ENCODE measurements at regions not wholly inside any gene's neighbourhood (a gene's known extent, or its start where the extent isn't known, plus 50 kb on each side); places are given as distances from the start of the nearest gene placed in this dataset.

DNA sequence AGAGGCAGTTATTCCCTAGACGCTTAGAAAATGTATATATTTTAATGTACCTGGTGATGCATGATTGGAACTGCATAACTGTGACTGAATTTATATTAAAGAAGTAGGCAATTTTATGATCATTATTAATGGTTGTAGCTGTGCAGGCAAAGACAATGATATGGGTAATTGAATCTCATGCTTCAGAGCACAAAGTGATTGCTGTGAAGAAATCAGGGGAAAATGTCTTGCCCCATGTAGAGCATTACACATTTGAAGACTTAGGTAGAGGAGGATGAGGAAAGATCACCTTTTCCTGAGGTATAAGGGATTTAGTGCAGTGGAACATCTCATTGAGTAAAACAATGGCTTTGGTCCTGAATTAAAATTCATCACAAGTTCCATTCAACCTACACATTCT is 246.8 kb upstream of the DCC start:
- TF ChIP-seq RELA (CRISPR knock-in tag; IDR thresholded peaks at IDR 0.05): no peak
- TF ChIP-seq, protein P1, sequence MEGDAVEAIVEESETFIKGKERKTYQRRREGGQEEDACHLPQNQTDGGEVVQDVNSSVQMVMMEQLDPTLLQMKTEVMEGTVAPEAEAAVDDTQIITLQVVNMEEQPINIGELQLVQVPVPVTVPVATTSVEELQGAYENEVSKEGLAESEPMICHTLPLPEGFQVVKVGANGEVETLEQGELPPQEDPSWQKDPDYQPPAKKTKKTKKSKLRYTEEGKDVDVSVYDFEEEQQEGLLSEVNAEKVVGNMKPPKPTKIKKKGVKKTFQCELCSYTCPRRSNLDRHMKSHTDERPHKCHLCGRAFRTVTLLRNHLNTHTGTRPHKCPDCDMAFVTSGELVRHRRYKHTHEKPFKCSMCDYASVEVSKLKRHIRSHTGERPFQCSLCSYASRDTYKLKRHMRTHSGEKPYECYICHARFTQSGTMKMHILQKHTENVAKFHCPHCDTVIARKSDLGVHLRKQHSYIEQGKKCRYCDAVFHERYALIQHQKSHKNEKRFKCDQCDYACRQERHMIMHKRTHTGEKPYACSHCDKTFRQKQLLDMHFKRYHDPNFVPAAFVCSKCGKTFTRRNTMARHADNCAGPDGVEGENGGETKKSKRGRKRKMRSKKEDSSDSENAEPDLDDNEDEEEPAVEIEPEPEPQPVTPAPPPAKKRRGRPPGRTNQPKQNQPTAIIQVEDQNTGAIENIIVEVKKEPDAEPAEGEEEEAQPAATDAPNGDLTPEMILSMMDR (CRISPR knock-in tag; IDR thresholded peaks at IDR 0.05): no peak
- TF ChIP-seq, protein P2, sequence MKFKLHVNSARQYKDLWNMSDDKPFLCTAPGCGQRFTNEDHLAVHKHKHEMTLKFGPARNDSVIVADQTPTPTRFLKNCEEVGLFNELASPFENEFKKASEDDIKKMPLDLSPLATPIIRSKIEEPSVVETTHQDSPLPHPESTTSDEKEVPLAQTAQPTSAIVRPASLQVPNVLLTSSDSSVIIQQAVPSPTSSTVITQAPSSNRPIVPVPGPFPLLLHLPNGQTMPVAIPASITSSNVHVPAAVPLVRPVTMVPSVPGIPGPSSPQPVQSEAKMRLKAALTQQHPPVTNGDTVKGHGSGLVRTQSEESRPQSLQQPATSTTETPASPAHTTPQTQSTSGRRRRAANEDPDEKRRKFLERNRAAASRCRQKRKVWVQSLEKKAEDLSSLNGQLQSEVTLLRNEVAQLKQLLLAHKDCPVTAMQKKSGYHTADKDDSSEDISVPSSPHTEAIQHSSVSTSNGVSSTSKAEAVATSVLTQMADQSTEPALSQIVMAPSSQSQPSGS (CRISPR knock-in tag; IDR thresholded peaks at IDR 0.05): no peak
- TF ChIP-seq ZFP36 (IDR thresholded peaks at IDR 0.05; ENCODE audit: borderline replicate concordance, low read depth, low read length, partially characterized antibody): no peak

All from HepG2 (cell line).